ENCODE measurements at regions not wholly inside any gene's neighbourhood (a gene's known extent, or its start where the extent isn't known, plus 50 kb on each side); places are given as distances from the start of the nearest gene placed in this dataset.

DNA sequence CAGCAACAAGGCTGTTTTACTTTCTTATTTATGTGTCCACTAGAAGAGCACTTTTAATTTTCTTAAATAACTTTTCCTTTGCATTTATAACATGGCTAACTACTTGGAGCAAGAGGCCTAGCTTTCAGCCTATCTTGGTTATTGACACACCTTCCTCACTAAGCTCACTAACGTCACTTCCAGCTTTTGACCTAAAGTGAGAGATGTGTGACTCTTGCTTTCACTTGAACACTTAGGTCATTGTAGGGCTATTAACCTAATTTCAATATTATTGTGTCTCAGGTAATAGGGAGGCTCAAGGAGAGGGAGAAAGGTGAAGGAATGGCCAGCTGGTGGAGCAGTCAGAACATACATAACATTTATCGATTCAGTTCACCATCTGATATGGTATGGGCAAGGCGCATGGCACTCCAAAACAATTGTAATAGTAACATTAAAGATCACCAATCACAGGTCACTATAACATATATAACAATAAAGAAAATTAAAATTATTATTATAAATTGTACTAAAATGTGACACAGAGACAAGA is 95.0 kb upstream of the FAM20C start:
- peaks cover 1 to 11% of the 10 kb centered on the region in 2 experiments; a peak in 2 of 4 replicates for H3K4me1 ChIP-seq (ENCODE audit: control insufficient read depth in 1 of 2, insufficient read depth in 2 of 2, low read depth in 1 of 2, low read length in 1 of 2)
- TF ChIP-seq, protein P1, sequence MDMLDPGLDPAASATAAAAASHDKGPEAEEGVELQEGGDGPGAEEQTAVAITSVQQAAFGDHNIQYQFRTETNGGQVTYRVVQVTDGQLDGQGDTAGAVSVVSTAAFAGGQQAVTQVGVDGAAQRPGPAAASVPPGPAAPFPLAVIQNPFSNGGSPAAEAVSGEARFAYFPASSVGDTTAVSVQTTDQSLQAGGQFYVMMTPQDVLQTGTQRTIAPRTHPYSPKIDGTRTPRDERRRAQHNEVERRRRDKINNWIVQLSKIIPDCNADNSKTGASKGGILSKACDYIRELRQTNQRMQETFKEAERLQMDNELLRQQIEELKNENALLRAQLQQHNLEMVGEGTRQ (IDR thresholded peaks at IDR 0.05; ENCODE audit: borderline replicate concordance, low read depth, low read length), result no peak
- TF ChIP-seq, protein P2, sequence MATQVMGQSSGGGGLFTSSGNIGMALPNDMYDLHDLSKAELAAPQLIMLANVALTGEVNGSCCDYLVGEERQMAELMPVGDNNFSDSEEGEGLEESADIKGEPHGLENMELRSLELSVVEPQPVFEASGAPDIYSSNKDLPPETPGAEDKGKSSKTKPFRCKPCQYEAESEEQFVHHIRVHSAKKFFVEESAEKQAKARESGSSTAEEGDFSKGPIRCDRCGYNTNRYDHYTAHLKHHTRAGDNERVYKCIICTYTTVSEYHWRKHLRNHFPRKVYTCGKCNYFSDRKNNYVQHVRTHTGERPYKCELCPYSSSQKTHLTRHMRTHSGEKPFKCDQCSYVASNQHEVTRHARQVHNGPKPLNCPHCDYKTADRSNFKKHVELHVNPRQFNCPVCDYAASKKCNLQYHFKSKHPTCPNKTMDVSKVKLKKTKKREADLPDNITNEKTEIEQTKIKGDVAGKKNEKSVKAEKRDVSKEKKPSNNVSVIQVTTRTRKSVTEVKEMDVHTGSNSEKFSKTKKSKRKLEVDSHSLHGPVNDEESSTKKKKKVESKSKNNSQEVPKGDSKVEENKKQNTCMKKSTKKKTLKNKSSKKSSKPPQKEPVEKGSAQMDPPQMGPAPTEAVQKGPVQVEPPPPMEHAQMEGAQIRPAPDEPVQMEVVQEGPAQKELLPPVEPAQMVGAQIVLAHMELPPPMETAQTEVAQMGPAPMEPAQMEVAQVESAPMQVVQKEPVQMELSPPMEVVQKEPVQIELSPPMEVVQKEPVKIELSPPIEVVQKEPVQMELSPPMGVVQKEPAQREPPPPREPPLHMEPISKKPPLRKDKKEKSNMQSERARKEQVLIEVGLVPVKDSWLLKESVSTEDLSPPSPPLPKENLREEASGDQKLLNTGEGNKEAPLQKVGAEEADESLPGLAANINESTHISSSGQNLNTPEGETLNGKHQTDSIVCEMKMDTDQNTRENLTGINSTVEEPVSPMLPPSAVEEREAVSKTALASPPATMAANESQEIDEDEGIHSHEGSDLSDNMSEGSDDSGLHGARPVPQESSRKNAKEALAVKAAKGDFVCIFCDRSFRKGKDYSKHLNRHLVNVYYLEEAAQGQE (IDR thresholded peaks at IDR 0.05; ENCODE audit: low read depth, low read length), result no peak
- no peak for TF ChIP-seq MXI1 (IDR thresholded peaks at IDR 0.05; ENCODE audit: low read depth, low read length)
- TF ChIP-seq, protein P3, sequence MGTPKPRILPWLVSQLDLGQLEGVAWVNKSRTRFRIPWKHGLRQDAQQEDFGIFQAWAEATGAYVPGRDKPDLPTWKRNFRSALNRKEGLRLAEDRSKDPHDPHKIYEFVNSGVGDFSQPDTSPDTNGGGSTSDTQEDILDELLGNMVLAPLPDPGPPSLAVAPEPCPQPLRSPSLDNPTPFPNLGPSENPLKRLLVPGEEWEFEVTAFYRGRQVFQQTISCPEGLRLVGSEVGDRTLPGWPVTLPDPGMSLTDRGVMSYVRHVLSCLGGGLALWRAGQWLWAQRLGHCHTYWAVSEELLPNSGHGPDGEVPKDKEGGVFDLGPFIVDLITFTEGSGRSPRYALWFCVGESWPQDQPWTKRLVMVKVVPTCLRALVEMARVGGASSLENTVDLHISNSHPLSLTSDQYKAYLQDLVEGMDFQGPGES (IDR thresholded peaks at IDR 0.05; ENCODE audit: low read depth, low read length), result no peak
- TF ChIP-seq GABPA (IDR thresholded peaks at IDR 0.05; ENCODE audit: low read depth), result no peak
- no peak for TF ChIP-seq RXRA (IDR thresholded peaks at IDR 0.05; ENCODE audit: borderline replicate concordance, low read depth)
- TF ChIP-seq, protein P4, sequence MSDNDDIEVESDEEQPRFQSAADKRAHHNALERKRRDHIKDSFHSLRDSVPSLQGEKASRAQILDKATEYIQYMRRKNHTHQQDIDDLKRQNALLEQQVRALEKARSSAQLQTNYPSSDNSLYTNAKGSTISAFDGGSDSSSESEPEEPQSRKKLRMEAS (IDR thresholded peaks at IDR 0.05; ENCODE audit: low read depth), result no peak
- no peak for TF ChIP-seq EP300 (IDR thresholded peaks at IDR 0.05; ENCODE audit: borderline replicate concordance in 1 of 2, low read depth in 1 of 2, low read length in 1 of 2)
- no peak for TF ChIP-seq ELF1 (IDR thresholded peaks at IDR 0.05)
- no peak for TF ChIP-seq EZH2phosphoT487 (IDR thresholded peaks at IDR 0.05; ENCODE audit: borderline replicate concordance, low read depth)
- no peak for TF ChIP-seq TCF12 (IDR thresholded peaks at IDR 0.05)
- no peak for TF ChIP-seq SIN3A (IDR thresholded peaks at IDR 0.05; ENCODE audit: borderline replicate concordance, low read depth, low read length)
- no peak for TF ChIP-seq RFX5 (IDR thresholded peaks at IDR 0.05; ENCODE audit: low read length)
- TF ChIP-seq, protein P5, sequence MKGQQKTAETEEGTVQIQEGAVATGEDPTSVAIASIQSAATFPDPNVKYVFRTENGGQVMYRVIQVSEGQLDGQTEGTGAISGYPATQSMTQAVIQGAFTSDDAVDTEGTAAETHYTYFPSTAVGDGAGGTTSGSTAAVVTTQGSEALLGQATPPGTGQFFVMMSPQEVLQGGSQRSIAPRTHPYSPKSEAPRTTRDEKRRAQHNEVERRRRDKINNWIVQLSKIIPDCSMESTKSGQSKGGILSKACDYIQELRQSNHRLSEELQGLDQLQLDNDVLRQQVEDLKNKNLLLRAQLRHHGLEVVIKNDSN (IDR thresholded peaks at IDR 0.05; ENCODE audit: borderline replicate concordance, low read depth), result no peak
- no peak for TF ChIP-seq YY1 (IDR thresholded peaks at IDR 0.05; ENCODE audit: low read depth)
- TF ChIP-seq, protein P6, sequence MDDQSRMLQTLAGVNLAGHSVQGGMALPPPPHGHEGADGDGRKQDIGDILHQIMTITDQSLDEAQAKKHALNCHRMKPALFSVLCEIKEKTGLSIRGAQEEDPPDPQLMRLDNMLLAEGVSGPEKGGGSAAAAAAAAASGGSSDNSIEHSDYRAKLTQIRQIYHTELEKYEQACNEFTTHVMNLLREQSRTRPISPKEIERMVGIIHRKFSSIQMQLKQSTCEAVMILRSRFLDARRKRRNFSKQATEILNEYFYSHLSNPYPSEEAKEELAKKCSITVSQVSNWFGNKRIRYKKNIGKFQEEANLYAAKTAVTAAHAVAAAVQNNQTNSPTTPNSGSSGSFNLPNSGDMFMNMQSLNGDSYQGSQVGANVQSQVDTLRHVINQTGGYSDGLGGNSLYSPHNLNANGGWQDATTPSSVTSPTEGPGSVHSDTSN (IDR thresholded peaks at IDR 0.05), result no peak
- no peak overlapping the region for H2AFZ ChIP-seq (ENCODE audit: low read depth)
- no peak overlapping the region for H3K27ac ChIP-seq (ENCODE audit: low read depth in 2 of 2, low read length in 1 of 2)
- no peaks in the 10 kb centered on the region for H3F3A ChIP-seq (replicated peaks; ENCODE audit: insufficient read depth)
- H3K9me2 ChIP-seq, result no peaks in the 10 kb centered on the region
- DNase-seq, result no peak
- no peak overlapping the region for H3K4me2 ChIP-seq
- no peaks in the 10 kb centered on the region for H3K27me3 ChIP-seq (ENCODE audit: insufficient read depth)
- H3K4me3 ChIP-seq (ENCODE audit: low read depth in 2 of 2, low read length in 1 of 2), result no peak overlapping the region
- ChIA-PET CTCF (no interaction called here), POLR2A (no interaction called here)
- WGBS (ENCODE audit: low lambda C conversion rate), result 78% methylated on average over 3 of the region's 3 CpGs
- H4K20me1 ChIP-seq (ENCODE audit: insufficient read depth), result no peaks in the 10 kb centered on the region
- no peaks in the 10 kb centered on the region for H3K36me3 ChIP-seq (replicated peaks in 1 of 2; ENCODE audit: control insufficient read depth in 1 of 2, insufficient read depth in 2 of 2, low read length in 1 of 2)
- no peaks in the 10 kb centered on the region for H3K79me2 ChIP-seq (ENCODE audit: insufficient read depth)
- H3K9ac ChIP-seq, result no peak overlapping the region
- peaks cover 9% of the 10 kb centered on the region for H3K9me3 ChIP-seq
